ENCODE measurements at regions not wholly inside any gene's neighbourhood (a gene's known extent, or its start where the extent isn't known, plus 50 kb on each side); places are given as distances from the start of the nearest gene placed in this dataset.

- no peak for TF ChIP-seq FOXM1 (IDR thresholded peaks at IDR 0.05; ENCODE audit: borderline replicate concordance, low read depth)
- TF ChIP-seq EP300 (IDR thresholded peaks at IDR 0.05; ENCODE audit: borderline replicate concordance) = no peak
- TF ChIP-seq TEAD4 (IDR thresholded peaks at IDR 0.05) = no peak
- TF ChIP-seq NFIC (IDR thresholded peaks at IDR 0.05) = no peak
- no peak for TF ChIP-seq TCF12 (IDR thresholded peaks at IDR 0.05; ENCODE audit: low read depth)
- no peak for TF ChIP-seq EGR1 (IDR thresholded peaks at IDR 0.05)
- no peak for TF ChIP-seq YY1 (IDR thresholded peaks at IDR 0.05; ENCODE audit: low read depth)
- no peak for TF ChIP-seq USF1 (IDR thresholded peaks at IDR 0.05)
- TF ChIP-seq CEBPB (IDR thresholded peaks at IDR 0.05) = no peak
These were observed 441.1 kb downstream of the LRATD1 start for GRCh38 chr2:15073664-15074063.

- no peak for TF ChIP-seq TEAD4 (IDR thresholded peaks at IDR 0.05)
- TF ChIP-seq CREB1 (IDR thresholded peaks at IDR 0.05; ENCODE audit: low read depth) = no peak
- TF ChIP-seq CEBPB (IDR thresholded peaks at IDR 0.05) = no peak
- TF ChIP-seq YY1 (IDR thresholded peaks at IDR 0.05; ENCODE audit: low read depth) = no peak
- TF ChIP-seq RAD21 (IDR thresholded peaks at IDR 0.05; ENCODE audit: low read depth) = no peak
- no peak for TF ChIP-seq MAX (IDR thresholded peaks at IDR 0.05)
- no peak for TF ChIP-seq EP300 (IDR thresholded peaks at IDR 0.05; ENCODE audit: borderline replicate concordance)
- no peak for TF ChIP-seq FOXM1 (IDR thresholded peaks at IDR 0.05; ENCODE audit: borderline replicate concordance, low read depth)
- no peak for TF ChIP-seq EGR1 (IDR thresholded peaks at IDR 0.05)
- TF ChIP-seq REST (IDR thresholded peaks at IDR 0.05; ENCODE audit: low read depth) = no peak
- no peak for TF ChIP-seq TCF12 (IDR thresholded peaks at IDR 0.05; ENCODE audit: low read depth)
- TF ChIP-seq USF1 (IDR thresholded peaks at IDR 0.05) = no peak
- TF ChIP-seq NFIC (IDR thresholded peaks at IDR 0.05) = no peak
- no peak for TF ChIP-seq ZBTB7A (IDR thresholded peaks at IDR 0.05; ENCODE audit: low read depth)
- TF ChIP-seq TAF1 (IDR thresholded peaks at IDR 0.05; ENCODE audit: low read depth) = no peak
These were observed 441.8 kb downstream of the LRATD1 start for GRCh38 chr2:15074319-15074718.

- no peak for TF ChIP-seq YY1 (IDR thresholded peaks at IDR 0.05; ENCODE audit: low read depth)
- TF ChIP-seq TCF12 (IDR thresholded peaks at IDR 0.05; ENCODE audit: low read depth) = no peak
- TF ChIP-seq TAF1 (IDR thresholded peaks at IDR 0.05; ENCODE audit: low read depth) = no peak
- no peak for TF ChIP-seq REST (IDR thresholded peaks at IDR 0.05; ENCODE audit: low read depth)
- TF ChIP-seq NFIC (IDR thresholded peaks at IDR 0.05) = no peak
- no peak for TF ChIP-seq CREB1 (IDR thresholded peaks at IDR 0.05; ENCODE audit: low read depth)
- no peak for TF ChIP-seq FOXM1 (IDR thresholded peaks at IDR 0.05; ENCODE audit: borderline replicate concordance, low read depth)
- no peak for TF ChIP-seq EGR1 (IDR thresholded peaks at IDR 0.05)
- TF ChIP-seq MAX (IDR thresholded peaks at IDR 0.05) = no peak
- TF ChIP-seq CEBPB (IDR thresholded peaks at IDR 0.05) = no peak
- no peak for TF ChIP-seq USF1 (IDR thresholded peaks at IDR 0.05)
- TF ChIP-seq TEAD4 (IDR thresholded peaks at IDR 0.05) = no peak
- TF ChIP-seq EP300 (IDR thresholded peaks at IDR 0.05; ENCODE audit: borderline replicate concordance) = no peak
- TF ChIP-seq ZBTB7A (IDR thresholded peaks at IDR 0.05; ENCODE audit: low read depth) = no peak
- TF ChIP-seq RAD21 (IDR thresholded peaks at IDR 0.05; ENCODE audit: low read depth) = no peak
These were observed 442.5 kb downstream of the LRATD1 start for GRCh38 chr2:15074751-15075700.

- TF ChIP-seq NFIC (IDR thresholded peaks at IDR 0.05) = no peak
- TF ChIP-seq YY1 (IDR thresholded peaks at IDR 0.05; ENCODE audit: low read depth) = no peak
- TF ChIP-seq FOXM1 (IDR thresholded peaks at IDR 0.05; ENCODE audit: borderline replicate concordance, low read depth) = no peak
- TF ChIP-seq EP300 (IDR thresholded peaks at IDR 0.05; ENCODE audit: borderline replicate concordance) = no peak
- no peak for TF ChIP-seq ZBTB7A (IDR thresholded peaks at IDR 0.05; ENCODE audit: low read depth)
- no peak for TF ChIP-seq TCF12 (IDR thresholded peaks at IDR 0.05; ENCODE audit: low read depth)
- TF ChIP-seq TEAD4 (IDR thresholded peaks at IDR 0.05) = no peak
- TF ChIP-seq TAF1 (IDR thresholded peaks at IDR 0.05; ENCODE audit: low read depth) = no peak
- TF ChIP-seq RAD21 (IDR thresholded peaks at IDR 0.05; ENCODE audit: low read depth) = no peak
- TF ChIP-seq REST (IDR thresholded peaks at IDR 0.05; ENCODE audit: low read depth) = no peak
- no peak for TF ChIP-seq CEBPB (IDR thresholded peaks at IDR 0.05)
- no peak for TF ChIP-seq MAX (IDR thresholded peaks at IDR 0.05)
These were observed 444.2 kb downstream of the LRATD1 start for GRCh38 chr2:15076668-15077067.
